CD8-positive, alpha-beta memory T cell (primary cell): ENCODE measurements at regions not wholly inside any gene's neighbourhood (a gene's known extent, or its start where the extent isn't known, plus 50 kb on each side); places are given as distances from the start of the nearest gene placed in this dataset.

ENCODE experiments used
- CTCF ChIA-PET: fragments of 350-600 bp; sonication (Branson Sonifier 250); formaldehyde crosslinking; loops from one replicate; lab custom pipeline; 2021; ENCODE audit warnings: antibody characterized with exemption; lab: Charles Lee
- POLR2A ChIA-PET: fragments of 350-600 bp; sonication (Branson Sonifier 250); formaldehyde crosslinking; loops from one replicate; lab custom pipeline; 2021; ENCODE audit warnings: antibody characterized with exemption; lab: Charles Lee
- DNase-seq, 5 donors: peaks; one replicate each; pipeline versions ENCODE4 v3.0.0 to v3.0.0-alpha.2; 2020 to 2022; ENCODE audit warnings: mixed read lengths in 1 of 5
- H3K27ac ChIP-seq: one replicate; pipeline ENCODE4 v1.7.0; 2013; ENCODE audit warnings: low read depth, mild to moderate bottlenecking, low read length, moderate library complexity
- H3K27me3 ChIP-seq: 2 replicates; pipeline ENCODE4 v1.7.0; 2013; ENCODE audit warnings: low read length, mild to moderate bottlenecking; ENCODE audit not compliant: insufficient read depth, poor library complexity, severe bottlenecking
- H3K36me3 ChIP-seq: 2 replicates; pipeline ENCODE4 v1.7.0; 2013; ENCODE audit warnings: mild to moderate bottlenecking, low read length, moderate library complexity; ENCODE audit not compliant: insufficient read depth
- H3K4me1 ChIP-seq: 2 replicates; pipeline ENCODE4 v1.7.0; 2013; ENCODE audit warnings: mild to moderate bottlenecking, low read length, moderate library complexity; ENCODE audit not compliant: insufficient read depth
- H3K4me3 ChIP-seq: 2 replicates; pipeline ENCODE4 v1.7.0; 2013; ENCODE audit warnings: mild to moderate bottlenecking, low read length
- H3K9me3 ChIP-seq: 2 replicates; pipeline ENCODE4 v1.7.0; 2013; ENCODE audit warnings: mild to moderate bottlenecking, low read length
- H3K27ac Mint-ChIP-seq, 8 donors: one replicate each; pipeline ENCODE4 v1.8.0; 2020 to 2021; ENCODE audit warnings: mixed read lengths in 8 of 8, mild to moderate bottlenecking in 6 of 8, inconsistent platforms in 3 of 8, moderate library complexity in 3 of 8
- H3K27me3 Mint-ChIP-seq, 2 donors: one replicate each; pipeline ENCODE4 v1.8.0; 2020 to 2021; ENCODE audit warnings: mixed read lengths in 2 of 2, mild to moderate bottlenecking in 1 of 2, moderate library complexity in 1 of 2
- H3K36me3 Mint-ChIP-seq, 3 donors: one replicate each; pipeline ENCODE4 v1.8.0; 2020 to 2021; ENCODE audit warnings: mixed read lengths in 3 of 3, inconsistent platforms in 1 of 3, mild to moderate bottlenecking in 1 of 3
- H3K4me1 Mint-ChIP-seq, 3 donors: one replicate each; pipeline ENCODE4 v1.8.0; 2020 to 2021; ENCODE audit warnings: mixed read lengths in 3 of 3, inconsistent platforms in 1 of 3, mild to moderate bottlenecking in 1 of 3
- H3K4me3 Mint-ChIP-seq, 7 donors: one replicate each; pipeline ENCODE4 v1.8.0; 2020 to 2021; ENCODE audit warnings: mixed read lengths in 7 of 7, mild to moderate bottlenecking in 6 of 7, moderate library complexity in 4 of 7, inconsistent platforms in 2 of 7
- H3K9me3 Mint-ChIP-seq, 5 donors: one replicate each; pipeline ENCODE4 v1.8.0; 2020 to 2022; ENCODE audit warnings: mixed read lengths in 5 of 5, mild to moderate bottlenecking in 3 of 5, moderate library complexity in 2 of 5, inconsistent platforms in 1 of 5

DNA sequence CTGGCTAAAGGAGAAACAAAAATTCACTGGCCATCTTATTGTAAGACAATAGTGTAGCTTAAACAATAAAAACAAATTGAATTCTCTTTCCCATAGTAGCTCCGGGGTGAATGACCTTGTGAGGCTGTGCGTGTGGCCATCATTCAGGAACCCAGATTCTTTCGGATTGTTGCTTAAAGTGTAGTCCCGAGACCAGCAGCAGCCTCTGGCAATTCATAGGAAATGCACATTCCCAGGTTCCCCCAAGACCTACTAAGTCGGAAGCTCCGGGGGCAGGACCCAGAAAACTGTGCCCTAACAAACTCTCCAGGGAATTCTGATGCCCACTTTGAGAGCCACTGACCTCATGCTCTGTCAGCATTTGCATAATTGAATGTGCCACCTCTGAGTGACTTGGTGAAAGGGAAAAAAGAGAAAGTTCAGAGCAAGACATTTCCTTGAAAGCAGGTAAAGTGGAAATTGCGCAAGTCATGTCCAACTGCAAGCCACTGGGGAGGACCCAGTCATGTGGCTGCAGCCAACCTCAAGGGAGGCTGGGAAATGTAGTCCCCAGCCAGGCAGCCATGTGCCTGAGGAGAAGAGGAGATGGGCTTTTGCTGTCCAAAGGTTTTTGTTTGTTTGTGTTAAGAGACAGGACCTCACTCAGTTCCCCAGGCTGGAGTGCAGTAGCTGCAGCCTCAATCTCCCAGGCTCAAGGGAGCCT is 50.7 kb upstream of the PNMA8B start:
- Mint-ChIP-seq H3K9me3 (peaks cover 7 to 21% (median 17%) of the 10 kb centered on the region in 5 donors), H3K36me3 (peaks cover 2 to 21% (median 3%) of the 10 kb centered on the region in 3 donors), H3K27ac (peak overlapping the region in 2 of 8 donors; percentile 3 to 25), H3K27me3 (peaks cover 13 to 14% of the 10 kb centered on the region in 2 donors), H3K4me1 (peaks cover 3 to 4% (median 4%) of the 10 kb centered on the region in 3 donors), H3K4me3 (peak overlapping the region in 2 of 7 donors; percentile 9 to 49)
- H3K36me3 ChIP-seq, result no peaks in the 10 kb centered on the region
- ChIA-PET POLR2A (no interaction called here), CTCF (interaction anchor here (1.0 to 1.1 kb wide), 2 partner anchors 17 to 23 kb away, joined by 3 read pairs; no protein-coding TSS in a partner anchor)
- no peaks in the 10 kb centered on the region for H3K27me3 ChIP-seq
- H3K9me3 ChIP-seq, result no peaks in the 10 kb centered on the region
- no peak overlapping the region for H3K4me3 ChIP-seq
- no peak for DNase-seq
- peaks cover 3% of the 10 kb centered on the region for H3K4me1 ChIP-seq
- no peak overlapping the region for H3K27ac ChIP-seq

DNA sequence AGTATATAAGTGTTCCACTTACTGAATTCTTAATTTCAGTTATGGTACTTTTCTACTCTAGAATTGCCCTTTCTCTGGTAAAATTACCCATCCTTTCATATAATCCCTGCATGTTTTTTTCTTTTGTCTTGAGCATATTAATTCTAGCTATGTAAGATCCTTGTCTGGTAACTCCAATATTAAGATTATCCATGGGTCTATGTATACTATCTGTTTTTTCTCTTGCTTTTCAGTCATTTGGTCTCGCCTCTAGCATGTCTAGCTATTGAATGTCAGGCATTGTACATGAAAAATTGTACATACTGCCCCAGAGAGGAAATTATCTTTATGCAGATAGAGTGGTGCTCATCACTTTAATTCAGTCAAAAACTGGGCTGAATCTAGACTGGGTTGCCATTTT is 50.4 kb upstream of the CALM3 start:
- Histone ChIP-seq H3K4me1 (no peaks in the 10 kb centered on the region), H3K9me3 (no peaks in the 10 kb centered on the region), H3K27ac (no peak overlapping the region), H3K27me3 (peaks cover 3% of the 10 kb centered on the region), H3K36me3 (no peaks in the 10 kb centered on the region), H3K4me3 (no peak overlapping the region)
- DNase-seq, result no peak
- H3K27me3 Mint-ChIP-seq, result peaks cover 14 to 36% of the 10 kb centered on the region in 2 donors
- peaks cover 2 to 38% (median 5%) of the 10 kb centered on the region in 3 donors for H3K36me3 Mint-ChIP-seq
- H3K4me3 Mint-ChIP-seq, result no peak overlapping the region
- peaks cover 10 to 28% (median 23%) of the 10 kb centered on the region in 5 donors for H3K9me3 Mint-ChIP-seq
- ChIA-PET CTCF (interaction anchor here (2.2 kb wide), 1 partner anchor 8 kb away, joined by 7 read pairs; no protein-coding TSS in a partner anchor), POLR2A (no interaction called here)
- no peak overlapping the region for H3K27ac Mint-ChIP-seq
- no peaks in the 10 kb centered on the region for H3K4me1 Mint-ChIP-seq

DNA sequence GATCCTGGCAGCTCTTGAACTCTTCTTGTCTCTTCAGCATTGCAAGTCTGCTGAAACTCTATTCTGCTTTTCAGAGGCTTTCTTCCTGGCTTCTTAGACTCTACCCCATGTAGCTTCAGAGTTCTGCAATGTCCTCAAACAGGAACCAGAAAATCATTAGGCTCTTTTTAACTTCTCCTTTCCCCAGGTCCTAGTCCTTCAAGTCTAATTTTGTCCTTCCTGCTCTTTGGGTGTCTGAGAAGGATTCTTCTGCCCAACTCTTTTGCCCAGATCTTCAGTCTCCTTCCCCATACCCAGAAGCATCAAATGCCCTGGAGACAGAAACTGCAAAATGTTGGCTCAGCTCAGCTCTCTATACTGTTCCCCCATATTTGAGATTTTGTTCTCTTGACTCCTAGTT is 50.0 kb upstream of the CALM3 start:
- H3K4me3 Mint-ChIP-seq, result no peak overlapping the region
- H3K27ac Mint-ChIP-seq, result no peak overlapping the region
- H3K36me3 ChIP-seq, result no peaks in the 10 kb centered on the region
- peaks cover 10 to 28% (median 23%) of the 10 kb centered on the region in 5 donors for H3K9me3 Mint-ChIP-seq
- no peak for DNase-seq
- H3K4me1 ChIP-seq, result no peaks in the 10 kb centered on the region
- H3K27me3 Mint-ChIP-seq, result peaks cover 14 to 36% of the 10 kb centered on the region in 2 donors
- no peak overlapping the region for H3K4me3 ChIP-seq
- no peak overlapping the region for H3K27ac ChIP-seq
- peaks cover 3% of the 10 kb centered on the region for H3K27me3 ChIP-seq
- H3K4me1 Mint-ChIP-seq, result no peaks in the 10 kb centered on the region
- no peaks in the 10 kb centered on the region for H3K9me3 ChIP-seq
- POLR2A ChIA-PET, result no interaction called here
- CTCF ChIA-PET, result interaction anchor here (2.2 kb wide), 1 partner anchor 9 kb away, joined by 7 read pairs; no protein-coding TSS in a partner anchor
- H3K36me3 Mint-ChIP-seq, result peaks cover 2 to 38% (median 5%) of the 10 kb centered on the region in 3 donors
